Stimulated activated CD4-positive, alpha-beta T cell treated with anti-CD3 and anti-CD28 coated beads, Interleukin-4, amount 100 ng/mL, for 1 hour (primary cell): ENCODE measurements at regions not wholly inside any gene's neighbourhood (a gene's known extent, or its start where the extent isn't known, plus 50 kb on each side); places are given as distances from the start of the nearest gene placed in this dataset.
"Not testable (repeated sequence)": the region's sequence is repeated elsewhere in the genome, so short reads cannot be mapped to it uniquely, and the experiment has no call there.

Experiments
- DNase-seq: peaks from one replicate; pipeline ENCODE4 v3.0.0-alpha.2; 2020

DNA sequence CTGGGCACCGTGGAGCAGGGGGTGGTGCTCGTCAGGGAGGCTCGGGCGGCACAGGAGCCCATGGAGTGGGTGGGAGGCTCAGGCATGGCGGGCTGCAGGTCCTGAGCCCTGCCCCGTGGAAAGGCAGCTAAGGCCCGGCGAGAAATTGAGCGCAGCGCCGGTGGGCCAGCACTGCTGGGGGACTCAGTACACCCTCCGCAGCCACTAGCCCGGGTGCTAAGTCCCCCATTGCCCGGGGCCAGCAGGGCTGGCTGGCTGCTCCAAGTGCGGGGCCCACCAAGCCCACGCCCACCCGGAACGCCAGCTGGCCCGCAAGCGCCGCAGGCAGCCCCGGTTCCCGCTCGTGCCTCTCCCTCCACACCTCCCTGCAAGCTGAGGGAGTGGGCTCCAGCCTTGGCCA, 216.3 kb downstream of the RAP2B start:
- not testable (repeated sequence) for DNase-seq

DNA sequence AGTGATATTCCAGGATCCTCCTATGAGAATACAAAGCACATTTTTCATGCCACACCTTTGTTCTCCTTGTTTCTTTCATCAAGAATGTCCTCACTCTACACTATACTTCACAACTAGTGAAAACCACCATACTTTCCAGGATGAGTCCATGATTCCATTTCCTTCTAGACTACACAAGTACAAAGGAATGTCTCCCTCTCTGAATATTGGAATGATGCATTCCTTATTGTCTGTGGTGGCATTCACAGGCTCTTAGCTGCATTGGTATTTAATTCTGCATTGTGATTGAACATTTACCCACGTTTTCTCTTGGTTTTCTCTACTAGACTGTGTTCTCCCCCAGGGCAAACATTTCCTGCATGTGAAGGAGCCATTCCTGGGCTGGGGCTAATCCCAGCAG, 217.5 kb downstream of the RAP2B start:
- no peak for DNase-seq

DNA sequence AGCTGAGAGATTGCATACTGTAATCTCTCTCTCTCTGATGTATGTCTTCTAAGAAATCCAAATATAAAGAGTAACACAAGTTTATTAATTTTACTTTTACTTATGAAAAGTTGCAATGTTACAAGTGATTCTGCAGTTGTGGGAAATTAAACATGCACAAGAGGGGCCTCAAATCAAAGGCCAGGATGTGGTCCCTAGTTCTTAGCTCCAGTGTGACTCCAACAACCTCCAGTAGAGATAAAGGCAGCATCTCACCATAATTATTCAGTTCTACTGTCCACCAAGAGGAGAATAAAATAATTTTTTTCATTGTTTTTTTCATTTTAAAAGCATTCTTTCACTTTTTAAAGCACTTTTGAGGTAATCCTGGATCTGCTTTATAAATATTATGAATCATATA, 223.3 kb downstream of the RAP2B start:
- no peak for DNase-seq

DNA sequence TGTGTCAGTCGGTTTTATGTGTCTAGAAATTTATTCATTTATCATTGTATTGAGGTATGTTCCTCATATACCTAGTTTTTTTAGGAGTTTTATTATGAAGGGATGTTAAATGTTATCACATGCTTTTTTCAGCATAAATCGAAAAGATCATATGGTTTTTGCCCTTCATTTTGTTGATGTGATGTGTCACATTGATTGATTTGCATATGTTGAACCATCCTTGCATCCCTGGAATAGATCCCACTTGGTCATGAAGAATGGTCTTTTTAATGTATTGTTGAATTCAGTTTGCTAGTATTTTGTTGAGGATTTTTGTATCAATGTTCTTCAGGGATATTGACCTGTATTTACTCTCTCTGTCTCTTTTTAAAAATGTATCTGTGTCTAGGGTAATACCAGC, 230.3 kb downstream of the RAP2B start:
- no peak for DNase-seq

DNA sequence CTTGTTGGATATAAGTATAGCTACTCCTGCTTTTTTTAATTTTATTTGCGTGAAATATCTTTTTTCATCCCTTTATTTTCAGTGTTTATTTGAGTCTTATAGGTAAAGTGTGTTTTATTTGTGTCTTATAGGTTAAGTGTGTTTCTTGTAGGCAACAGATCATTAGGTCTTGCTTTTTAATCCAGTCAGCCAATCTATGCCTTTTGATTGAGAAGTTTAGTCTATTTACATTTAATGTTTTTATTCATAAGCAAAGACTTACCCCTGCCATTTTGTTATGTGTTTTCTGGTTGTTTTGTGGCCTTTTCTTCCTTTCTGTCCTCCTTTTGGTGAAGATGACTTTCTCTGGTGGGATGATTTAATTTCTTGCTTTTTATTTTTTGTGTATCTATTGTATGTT, 232.0 kb downstream of the RAP2B start:
- no peak for DNase-seq

DNA sequence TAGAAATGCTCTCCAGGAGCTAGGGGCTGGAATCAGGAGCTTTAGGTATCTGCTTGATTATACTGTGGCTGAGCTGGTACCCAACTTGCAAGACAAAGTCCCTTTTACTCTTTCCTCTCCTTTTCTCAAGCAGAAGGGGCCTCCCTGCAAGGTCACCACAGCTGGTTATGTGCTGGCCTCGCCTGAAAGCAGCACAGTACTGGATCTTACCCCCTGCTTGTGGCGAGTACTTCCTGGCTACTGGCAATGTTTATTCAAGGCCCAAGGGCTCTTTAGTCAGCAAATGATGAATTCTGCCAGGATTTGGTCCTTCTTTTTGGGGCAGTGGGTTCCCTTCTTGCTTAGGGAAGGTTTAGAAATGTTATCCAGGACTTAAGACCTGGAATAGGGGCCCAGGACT, 234.6 kb downstream of the RAP2B start:
- DNase-seq, result no peak

DNA sequence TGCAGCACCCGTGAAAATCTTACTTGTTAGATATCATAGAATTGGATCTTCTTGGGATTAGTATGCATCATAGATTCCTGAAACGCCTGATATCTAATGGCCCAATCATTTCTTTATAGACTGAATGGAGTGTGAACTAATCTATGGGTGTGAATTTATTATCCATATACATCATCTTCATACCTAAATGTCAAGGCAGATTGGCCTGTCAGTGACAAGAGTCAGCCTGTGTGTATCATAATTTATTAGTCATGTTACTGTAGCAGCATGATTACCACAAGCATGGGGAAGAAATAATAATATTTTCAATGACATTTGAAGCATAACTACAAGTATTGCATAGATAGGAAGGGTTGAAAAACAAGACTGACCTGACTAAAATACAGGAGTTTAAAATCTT, 235.8 kb downstream of the RAP2B start:
- DNase-seq, result no peak

DNA sequence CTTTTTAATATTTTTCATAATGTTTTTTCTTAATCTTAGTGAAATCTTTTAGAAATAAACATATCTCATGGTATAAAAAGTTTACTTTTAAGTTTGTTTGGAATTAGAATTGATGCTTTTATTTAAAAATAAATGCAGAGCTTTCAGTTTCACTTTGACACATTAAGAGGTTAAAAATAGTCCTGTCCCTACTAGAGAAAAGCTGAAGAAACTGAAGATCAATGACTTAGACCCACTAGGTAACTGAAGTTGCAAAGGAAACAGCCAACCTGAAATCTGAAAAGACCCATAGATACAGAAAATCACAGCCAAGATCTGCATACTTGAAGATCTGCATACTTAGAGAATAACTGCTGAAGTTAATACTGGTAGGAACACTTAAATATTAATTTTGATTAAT, 237.6 kb downstream of the RAP2B start:
- no peak for DNase-seq

DNA sequence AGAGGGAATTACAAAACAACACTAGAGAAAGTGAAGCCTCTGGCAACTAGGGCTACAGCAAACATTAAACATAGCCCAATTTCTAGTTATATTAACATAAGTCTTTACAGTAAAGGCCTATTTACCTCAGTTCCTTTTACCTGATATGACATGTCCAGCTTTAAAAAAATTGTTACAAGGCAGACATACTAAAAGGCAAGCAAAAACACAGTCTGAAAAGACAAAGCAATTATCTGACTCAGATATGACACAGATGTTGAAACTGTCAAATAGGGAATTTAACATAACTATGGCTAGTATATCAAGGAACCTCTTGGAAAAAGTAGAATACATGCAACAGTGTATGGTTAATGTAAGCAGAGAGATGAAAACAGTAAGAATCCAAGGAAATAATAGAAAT, 238.6 kb downstream of the RAP2B start:
- no peak for DNase-seq

DNA sequence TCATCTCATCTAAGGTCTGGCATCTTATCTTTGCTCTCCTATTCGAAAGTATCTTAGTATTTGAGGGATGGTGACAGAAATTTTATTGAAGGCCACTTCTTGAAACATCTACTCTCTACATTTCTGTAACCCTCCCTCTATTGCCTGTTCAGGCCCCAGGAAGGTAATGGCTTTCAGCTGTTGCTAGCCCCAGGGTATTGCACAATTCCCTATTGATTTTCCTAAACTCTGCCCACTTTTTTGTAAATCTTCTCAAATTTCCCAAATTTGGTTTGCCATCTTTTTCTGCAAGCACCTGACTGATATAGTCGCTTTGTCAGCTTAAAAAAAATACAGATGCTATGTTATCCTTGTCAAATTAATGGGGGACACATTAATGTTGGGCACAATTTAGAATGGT, 242.1 kb downstream of the RAP2B start:
- no peak for DNase-seq

DNA sequence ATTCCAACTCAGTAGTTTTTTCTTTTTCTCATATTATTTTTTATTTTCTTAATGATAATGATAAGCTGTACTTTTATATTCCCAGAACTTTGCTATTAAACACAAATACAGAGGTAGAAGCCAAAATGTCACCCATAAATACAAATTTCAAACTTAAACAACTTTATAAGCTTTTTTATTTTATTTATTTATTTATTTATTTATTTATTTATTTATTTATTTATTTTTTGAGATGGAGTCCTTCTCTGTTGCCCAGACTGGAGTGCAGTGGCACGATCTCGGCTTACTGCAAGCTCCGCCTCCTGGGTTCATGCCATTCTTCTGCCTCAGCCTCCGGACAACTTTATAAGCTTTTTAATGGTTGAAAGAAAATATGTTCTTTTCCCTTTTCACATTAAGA, 243.3 kb downstream of the RAP2B start:
- DNase-seq, result not testable (repeated sequence)

DNA sequence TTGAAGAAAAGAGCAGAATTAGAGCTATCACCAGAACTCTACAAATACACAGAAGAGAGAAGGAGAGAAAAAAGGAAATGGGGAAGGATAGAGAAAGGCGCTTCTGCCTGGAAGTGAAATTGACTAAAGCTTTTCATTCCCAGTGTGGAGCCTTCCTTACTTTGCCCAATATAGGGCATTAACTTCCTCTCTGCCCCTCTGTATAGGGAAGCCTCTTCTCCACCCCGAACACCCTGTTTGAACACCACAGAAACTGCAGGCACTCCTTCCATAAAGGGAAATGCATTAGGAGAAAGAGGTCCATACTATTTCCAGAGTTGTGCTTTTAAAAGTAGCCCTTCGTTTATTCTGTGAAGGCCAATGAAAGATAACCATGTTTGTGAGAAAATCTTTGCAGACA, 248.5 kb downstream of the RAP2B start:
- DNase-seq, result no peak

DNA sequence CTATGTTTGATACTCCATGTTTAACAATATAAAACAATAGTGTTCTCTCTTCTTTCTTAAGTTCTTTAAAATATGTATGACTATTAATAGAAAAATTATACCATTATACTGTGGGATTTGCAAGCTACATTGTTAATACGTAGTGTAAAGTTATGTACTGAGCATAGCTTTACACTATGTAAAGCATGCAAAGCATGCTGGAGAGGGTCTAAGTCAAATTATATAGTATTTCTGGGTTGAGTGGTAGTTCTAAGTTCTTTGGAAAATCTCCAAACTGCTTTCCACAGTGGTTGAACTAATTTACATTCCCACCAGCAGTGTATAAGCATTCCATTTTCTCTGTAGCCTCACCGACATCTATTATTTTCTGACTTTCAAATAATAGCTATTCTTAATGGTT, 253.0 kb downstream of the RAP2B start:
- no peak for DNase-seq

DNA sequence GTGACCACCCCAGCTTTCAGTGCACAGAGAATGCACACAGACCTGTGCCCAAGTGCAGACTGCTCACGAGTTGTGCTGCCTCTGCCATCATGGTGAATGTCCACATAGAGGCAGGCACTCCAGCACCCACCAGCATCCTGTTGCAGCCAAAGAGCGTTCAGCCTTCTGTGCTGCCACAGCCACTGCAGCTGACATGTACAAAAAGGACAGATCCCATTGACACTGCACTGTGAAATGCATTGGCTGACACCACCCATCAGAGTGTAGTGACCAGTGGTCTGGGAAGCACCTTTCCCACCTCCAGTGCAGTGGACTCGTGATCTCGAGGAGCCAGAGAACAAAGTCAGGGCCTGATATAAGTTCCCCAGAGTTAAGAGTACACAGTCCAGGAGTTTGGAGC, 260.3 kb downstream of the RAP2B start:
- DNase-seq, result no peak

DNA sequence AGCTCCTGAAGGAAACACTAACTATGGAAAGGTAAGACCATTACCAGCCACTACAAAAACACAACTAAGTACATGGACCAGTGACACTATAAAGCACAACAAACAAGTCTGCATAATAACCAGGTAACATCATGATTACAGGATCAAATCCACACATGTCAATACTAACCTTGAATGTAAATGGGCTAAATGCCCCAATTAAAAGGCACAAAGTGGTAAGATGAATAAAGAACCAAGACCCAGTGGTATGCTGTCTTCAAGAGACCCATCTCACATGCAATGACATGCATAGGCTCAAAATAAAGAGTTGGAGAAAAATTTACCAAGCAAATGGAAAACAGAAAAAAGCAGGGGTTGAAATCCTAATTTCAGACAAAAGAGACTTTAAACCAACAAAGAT, 261.8 kb downstream of the RAP2B start:
- not testable (repeated sequence) for DNase-seq

DNA sequence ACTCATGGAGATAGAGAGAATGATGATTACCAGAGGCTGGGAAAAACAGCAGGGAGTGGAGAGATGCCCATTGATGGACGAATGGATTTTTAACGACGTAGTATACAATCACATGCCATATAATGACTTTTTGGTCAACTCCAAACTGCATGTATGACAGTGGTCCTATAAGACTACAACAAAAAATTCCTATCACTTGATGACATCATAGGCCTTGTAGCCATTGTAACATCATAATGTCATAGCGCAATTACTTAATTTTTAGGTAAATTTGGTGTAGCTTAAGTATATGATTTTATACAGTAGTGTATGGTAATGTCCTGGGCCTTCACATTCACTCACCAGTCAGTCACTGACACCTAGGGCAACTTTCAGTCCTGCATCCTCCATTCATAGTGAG, 264.3 kb downstream of the RAP2B start:
- no peak for DNase-seq

DNA sequence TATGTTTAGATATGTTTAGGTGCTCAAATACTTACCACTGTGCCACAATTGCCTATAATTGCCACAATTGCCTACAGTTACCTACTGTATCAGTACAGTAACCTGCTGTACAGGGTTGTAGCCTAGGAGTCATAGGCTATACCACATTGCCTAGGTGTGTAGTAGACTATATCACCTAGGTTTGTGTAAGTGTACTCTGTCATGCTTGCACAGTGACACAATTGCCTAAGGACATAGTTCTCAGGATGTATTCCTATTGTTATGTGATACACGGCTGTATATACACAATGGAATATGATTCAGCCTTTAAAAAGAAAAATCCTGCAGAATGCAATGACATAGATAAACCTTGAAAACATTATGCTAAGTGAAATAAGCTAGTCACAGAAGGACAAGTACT, 264.8 kb downstream of the RAP2B start:
- DNase-seq, result no peak

DNA sequence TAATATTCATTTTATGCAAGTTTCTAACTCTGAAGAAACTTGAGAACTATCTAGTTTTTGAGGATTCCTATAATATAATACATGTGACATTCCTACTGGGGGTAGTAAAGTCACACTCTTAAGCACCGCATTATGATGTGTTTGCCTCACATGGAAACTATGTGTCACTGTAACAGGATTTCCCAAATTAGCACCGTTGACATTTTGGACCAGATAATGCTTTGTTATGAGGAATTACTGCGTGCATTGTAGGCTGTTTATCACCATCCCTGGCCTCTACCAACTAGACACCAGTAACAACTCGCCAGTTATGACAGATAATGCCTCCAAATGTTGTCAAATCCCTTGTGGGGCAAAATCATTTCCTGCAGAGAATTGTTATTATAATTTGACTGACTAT, 267.8 kb downstream of the RAP2B start:
- DNase-seq, result no peak

DNA sequence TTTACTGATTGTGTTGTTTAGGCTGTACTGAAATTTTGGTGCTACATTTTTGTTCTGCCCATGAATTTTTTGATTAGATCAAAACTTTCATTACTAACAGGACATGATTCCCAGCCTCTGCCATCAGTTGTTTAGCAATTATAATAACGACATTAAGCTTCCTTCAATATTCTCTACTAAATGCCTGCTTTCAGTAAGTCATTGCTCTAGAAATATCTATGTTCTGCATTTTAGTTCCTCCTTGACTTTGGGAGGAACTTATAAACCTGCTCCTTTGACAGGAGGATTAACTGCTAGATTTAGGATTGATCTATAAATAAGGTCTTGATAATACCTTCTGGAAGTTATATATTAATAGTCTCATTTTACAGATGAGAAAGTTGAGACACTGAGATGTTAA, 269.1 kb downstream of the RAP2B start:
- DNase-seq, result no peak

DNA sequence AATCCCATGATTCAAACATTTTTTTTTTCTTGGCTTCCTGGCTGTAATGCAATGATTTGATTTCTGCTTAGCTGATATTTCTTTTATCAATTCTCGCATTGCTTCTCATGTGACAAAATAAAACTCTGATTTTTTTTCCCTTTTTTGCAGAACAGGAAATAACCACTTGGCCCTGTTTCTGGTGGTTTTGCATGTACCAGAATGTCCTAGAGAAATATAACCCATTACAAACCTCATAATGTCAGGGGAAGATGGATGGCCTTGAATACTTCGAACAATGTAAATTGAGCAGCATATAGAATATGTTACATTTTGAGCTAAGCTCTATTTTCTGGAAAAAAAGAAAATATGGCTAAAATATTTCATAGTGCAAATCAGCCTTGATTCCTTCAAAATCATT, 275.6 kb downstream of the RAP2B start:
- no peak for DNase-seq

DNA sequence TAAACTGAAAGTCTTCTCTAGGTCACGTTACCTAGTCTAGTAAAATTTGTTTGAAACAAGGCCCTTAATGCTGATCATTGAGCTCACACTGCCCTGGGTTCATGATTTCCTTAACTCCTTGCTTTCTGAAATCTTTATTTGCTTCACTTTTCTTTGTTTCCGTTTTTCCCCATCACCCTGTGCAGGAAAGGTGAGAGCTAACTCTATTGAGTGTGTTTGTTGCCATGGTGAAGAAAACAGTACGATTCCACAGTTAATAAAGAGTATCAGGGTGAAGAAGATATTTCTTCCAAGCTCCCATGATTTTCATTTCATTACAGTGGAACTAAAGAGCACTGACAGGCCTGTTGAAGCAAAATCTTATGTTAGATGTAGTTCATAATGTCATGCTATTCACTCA, 276.2 kb downstream of the RAP2B start:
- DNase-seq, result no peak

DNA sequence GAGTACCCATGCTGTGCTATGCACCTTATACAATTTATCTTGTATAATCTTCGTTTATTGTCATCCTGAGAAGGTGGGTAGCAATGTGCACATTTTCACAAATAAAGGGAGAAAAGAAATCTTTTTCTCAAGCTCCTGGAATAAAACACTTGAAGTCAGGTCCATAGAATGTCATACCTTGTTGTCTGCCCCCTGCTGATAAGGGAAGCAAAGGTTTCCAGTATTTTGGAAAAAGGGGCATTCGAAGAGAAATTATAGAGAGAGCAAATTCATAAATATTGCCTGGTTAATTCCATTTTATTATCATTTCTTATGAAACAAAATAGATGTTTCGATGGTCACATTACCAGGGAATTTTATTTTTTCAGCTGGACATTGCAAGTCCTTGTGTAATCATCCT, 277.8 kb downstream of the RAP2B start:
- DNase-seq, result no peak

DNA sequence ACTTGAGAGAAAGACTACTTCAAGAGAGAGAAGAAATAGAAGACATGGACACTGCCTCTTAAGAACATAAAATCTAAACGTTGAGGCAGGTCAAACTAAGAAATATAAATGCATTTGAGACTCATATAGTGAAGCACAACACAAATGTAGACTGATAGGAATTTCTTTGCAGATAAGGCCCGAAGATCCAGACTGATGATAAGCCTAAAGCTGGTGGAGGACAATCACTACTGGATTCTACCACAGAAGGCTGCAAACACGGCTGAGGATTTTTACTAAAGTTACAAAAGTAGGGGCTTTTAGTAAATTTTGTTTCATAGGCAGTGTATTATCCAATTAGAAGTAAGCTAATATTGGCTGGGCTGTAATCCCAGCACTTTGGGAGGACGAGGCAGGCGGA, 278.3 kb downstream of the RAP2B start:
- no peak for DNase-seq

DNA sequence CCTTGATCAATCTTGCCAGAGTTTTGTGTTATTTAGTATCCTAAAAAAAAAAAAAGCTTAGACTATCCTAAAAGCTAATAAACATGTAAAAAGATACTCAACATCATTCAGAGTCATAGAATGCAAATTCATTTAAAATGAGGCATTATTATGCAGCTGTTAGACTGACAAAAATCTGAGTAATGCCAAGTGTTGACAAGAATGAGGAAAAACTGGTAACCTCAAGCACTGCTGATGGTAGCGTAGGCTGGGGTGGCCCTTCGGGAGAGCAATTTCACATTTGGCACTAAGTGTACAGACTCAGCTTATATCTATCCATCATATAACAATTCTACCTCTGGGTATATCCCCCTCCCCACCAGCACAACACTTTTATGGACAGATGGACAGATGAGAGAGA, 280.4 kb downstream of the RAP2B start:
- DNase-seq, result no peak

DNA sequence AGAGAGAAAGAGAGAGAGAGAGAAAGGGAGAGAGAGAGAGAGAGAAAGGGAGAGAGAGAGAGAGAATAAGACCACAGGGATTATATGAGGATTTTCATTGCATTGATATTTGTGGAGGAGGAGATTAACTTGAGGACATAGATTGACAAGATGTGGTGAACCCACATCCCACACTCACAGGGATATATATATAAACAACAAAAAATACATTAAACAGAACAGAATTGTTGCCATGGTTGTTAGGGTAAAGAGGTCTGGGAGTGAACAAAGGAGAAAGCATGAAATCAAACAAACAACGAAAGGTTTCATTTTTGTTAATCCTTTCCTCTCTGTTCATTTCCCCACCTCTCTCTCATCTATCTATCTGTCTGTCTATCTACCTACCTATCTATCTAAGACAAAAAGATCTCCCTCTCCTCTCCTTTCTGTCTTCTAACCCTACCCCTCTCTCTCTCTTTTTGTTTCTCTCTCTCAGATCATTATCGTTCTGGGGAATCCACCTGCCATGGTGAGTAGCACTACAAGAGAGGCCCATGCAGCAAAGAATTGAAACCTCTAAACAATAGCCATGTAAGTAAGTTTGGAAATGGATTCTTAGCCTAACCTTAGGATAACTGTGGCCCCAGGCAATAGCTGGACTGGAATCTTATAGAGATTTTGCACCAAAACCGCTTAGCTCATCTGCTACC, 280.9 kb downstream of the RAP2B start:
- DNase-seq, result no peak

DNA sequence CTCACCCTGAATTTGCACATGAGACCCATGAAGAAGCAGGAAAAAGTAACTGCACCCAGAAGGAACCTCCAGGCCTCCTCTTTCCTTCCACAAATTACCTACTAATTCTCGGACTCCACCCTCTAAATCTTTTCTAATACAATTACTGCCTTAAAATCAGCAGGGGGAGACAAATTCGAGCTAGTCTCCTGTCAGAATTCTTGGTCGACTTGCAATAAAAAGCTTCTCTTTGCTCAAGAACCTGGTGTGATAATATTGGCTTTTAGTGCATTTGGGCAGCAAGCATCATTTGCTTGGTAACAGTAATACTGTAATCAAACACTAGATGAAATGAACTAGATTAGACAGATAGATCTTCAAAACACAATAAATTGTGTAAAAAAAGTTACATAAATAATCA, 281.9 kb downstream of the RAP2B start:
- DNase-seq, result no peak
